Retinal pigment epithelial cell (primary cell): ENCODE measurements at regions not wholly inside any gene's neighbourhood (a gene's known extent, or its start where the extent isn't known, plus 50 kb on each side); places are given as distances from the start of the nearest gene placed in this dataset.

Source experiments
- DNase-seq: peaks from one replicate; pipeline ENCODE4 v3.0.0-alpha.2; 2010; ENCODE audit warnings: low read depth
- H3K4me3 ChIP-seq: 2 replicates; pipeline ENCODE4 v1.5.1; 2011; ENCODE audit warnings: mild to moderate bottlenecking, low read length, control low read depth, moderate library complexity
- CTCF ChIP-seq: conservative IDR thresholded peaks from 2 replicates; pipeline ENCODE4 v1.5.1; 2011; ENCODE audit warnings: low read depth, low read length, control low read depth, inconsistent platforms

- no peak overlapping the region for H3K4me3 ChIP-seq
- TF ChIP-seq CTCF: no peak
- no peak for DNase-seq
These were observed 238.3 kb upstream of the NFE2L3 start for GRCh38 chr7:25913598-25914224.

- DNase-seq: no peak
- no peak overlapping the region for H3K4me3 ChIP-seq
- TF ChIP-seq CTCF: no peak
These were observed 233.3 kb upstream of the NFE2L3 start for GRCh38 chr7:25918731-25919130.

GRCh38 chr7:25922296-25922695, 229.7 kb upstream of the NFE2L3 start:
- no peak overlapping the region for H3K4me3 ChIP-seq
- no peak for TF ChIP-seq CTCF
- DNase-seq: no peak

- no peak overlapping the region for H3K4me3 ChIP-seq
- TF ChIP-seq CTCF: no peak
- no peak for DNase-seq
These were observed 228.1 kb upstream of the NFE2L3 start for GRCh38 chr7:25923741-25924460.

GRCh38 chr7:25926009-25926408, 226.0 kb upstream of the NFE2L3 start:
- H3K4me3 ChIP-seq: no peak overlapping the region
- no peak for TF ChIP-seq CTCF
- no peak for DNase-seq

GRCh38 chr7:25926451-25926850, 225.5 kb upstream of the NFE2L3 start:
- H3K4me3 ChIP-seq: no peak overlapping the region
- TF ChIP-seq CTCF: no peak
- DNase-seq: no peak
